Stomach (tissue), 8 donors: ENCODE measurements at regions not wholly inside any gene's neighbourhood (a gene's known extent, or its start where the extent isn't known, plus 50 kb on each side); places are given as distances from the start of the nearest gene placed in this dataset.

Source experiments
- DNase-seq, 2 donors: peaks; one replicate each; pipeline versions ENCODE4 v3.0.0 to v3.0.0-alpha.2; 2013 to 2019
- H3K27ac ChIP-seq, 5 donors: fragments of 200-600 bp in 4 of 5; sonication (generic) in 4 of 5; one replicate each; pipeline ENCODE4 v1.5.1; 2013 to 2019; ENCODE audit warnings: mild to moderate bottlenecking in 1 of 5, moderate library complexity in 1 of 5
- H3K27me3 ChIP-seq, 3 donors: fragments of 200-600 bp; sonication (generic); one replicate each; pipeline ENCODE4 v1.5.1; 2017 to 2019; ENCODE audit warnings: mixed run types in 1 of 3
- H3K36me3 ChIP-seq, 4 donors: fragments of 200-600 bp; sonication (generic); 1 replicate in 3 of 4; 2 replicates in 1 of 4; pipeline ENCODE4 v1.5.1; 2016 to 2019
- H3K4me1 ChIP-seq, 4 donors: fragments of 200-600 bp; sonication (generic); one replicate each; pipeline ENCODE4 v1.5.1; 2016 to 2019
- H3K4me3 ChIP-seq, 4 donors: fragments of 200-600 bp; sonication (generic) in 3 of 4; one replicate each; pipeline ENCODE4 v1.5.1; 2016 to 2019; ENCODE audit warnings: mild to moderate bottlenecking in 1 of 4
- H3K9me3 ChIP-seq, 4 donors: fragments of 200-600 bp; sonication (generic); one replicate each; pipeline ENCODE4 v1.5.1; 2016 to 2019
- CTCF ChIP-seq, 7 experiments: fragments of 450-650 bp in 4 of 7; fragments of 200-600 bp in 3 of 7; sonication (generic) in 3 of 7; IDR thresholded peaks; one replicate each; pipeline ENCODE4 v1.5.1; 2016 to 2019; ENCODE audit warnings: antibody characterized with exemption in 7 of 7, control low read depth in 2 of 7, mild to moderate bottlenecking in 1 of 7
- EP300 ChIP-seq: sonication (generic); formaldehyde crosslinking; IDR thresholded peaks from one replicate; pipeline ENCODE4 v1.6.1; 2017; ENCODE audit warnings: antibody characterized with exemption
- POLR2A ChIP-seq, 4 donors: fragments of 450-650 bp; IDR thresholded peaks; one replicate each; pipeline ENCODE4 v1.6.1; 2016; ENCODE audit warnings: antibody characterized with exemption in 4 of 4, control low read depth in 2 of 4, mild to moderate bottlenecking in 1 of 4, moderate library complexity in 1 of 4
- POLR2AphosphoS5 ChIP-seq, 3 donors: sonication (generic); formaldehyde crosslinking; IDR thresholded peaks; one replicate each; pipeline ENCODE4 v1.6.1; 2016; ENCODE audit warnings: antibody characterized with exemption in 3 of 3
- WGBS, 5 donors: extraction: QIAGEN DNeasy Blood & Tissue Kit in 3 of 5; methylation state at CpG; one replicate each; pipeline versions ENCODE4 v1.1.5 to v1.1.7; 2013 to 2018; 5-methylcytosine and 5-hydroxymethylcytosine counted together
- intact Hi-C: fragments of 100-400 bp; cut with DNase I; formaldehyde crosslinking; loops from one replicate; pipeline ENCODE4 v1.15.1; 2023; ENCODE audit warnings: low total_unique reads
- donor health status: healthy with polysubstance abuse.
- donor health status: Bipolar disorder and iron deficiency.
- donor health status: healthy.

GRCh38 chr12:91940826-91941570, 204.6 kb downstream of the BTG1 start:
- Histone ChIP-seq H3K36me3 (no peaks in the 10 kb centered on the region), H3K27me3 (no peaks in the 10 kb centered on the region), H3K4me1 (no peaks in the 10 kb centered on the region), H3K4me3 (no peak overlapping the region), H3K27ac (no peak overlapping the region), H3K9me3 (no peaks in the 10 kb centered on the region)
- 76 to 90% (median 88%) methylated on average over 1 of the region's 1 CpG for WGBS, 5 donors
- no peak for DNase-seq
- no peak for TF ChIP-seq CTCF (IDR thresholded peaks at IDR 0.05)
- TF ChIP-seq POLR2A (IDR thresholded peaks at IDR 0.05): no peak
- TF ChIP-seq POLR2AphosphoS5 (IDR thresholded peaks at IDR 0.05): no peak
- TF ChIP-seq EP300: no peak
- intact Hi-C loops: no loop called here

DNA sequence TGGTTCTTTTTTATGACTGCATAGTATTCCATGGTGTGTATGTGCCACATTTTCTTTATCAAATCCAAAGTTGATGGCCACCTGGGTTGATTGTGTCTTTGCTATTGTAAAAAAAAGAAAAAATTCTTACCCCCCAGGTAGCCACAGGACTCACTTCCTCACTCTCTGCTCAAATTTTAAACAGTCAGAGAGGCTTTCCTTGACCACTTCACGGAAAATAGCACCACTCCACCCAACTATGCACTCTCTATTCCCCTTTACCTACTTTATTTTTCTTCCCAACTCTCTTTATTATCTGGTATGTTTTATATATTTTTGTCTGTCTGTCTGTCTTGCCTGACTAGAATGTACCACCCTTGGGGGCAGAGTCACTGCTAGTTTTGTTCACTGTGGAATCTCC, 205.3 kb downstream of the BTG1 start:
- 88 to 100% (median 96%) methylated on average over 1 of the region's 1 CpG for WGBS, 5 donors
- H3K4me3 ChIP-seq: no peak overlapping the region
- intact Hi-C loops: no loop called here
- H3K4me1 ChIP-seq: no peaks in the 10 kb centered on the region
- no peaks in the 10 kb centered on the region for H3K27me3 ChIP-seq
- no peaks in the 10 kb centered on the region for H3K9me3 ChIP-seq
- H3K36me3 ChIP-seq: no peaks in the 10 kb centered on the region
- no peak for DNase-seq
- TF ChIP-seq EP300: no peak
- TF ChIP-seq POLR2AphosphoS5 (IDR thresholded peaks at IDR 0.05): no peak
- no peak for TF ChIP-seq POLR2A (IDR thresholded peaks at IDR 0.05)
- TF ChIP-seq CTCF (IDR thresholded peaks at IDR 0.05): no peak
- no peak overlapping the region for H3K27ac ChIP-seq

DNA sequence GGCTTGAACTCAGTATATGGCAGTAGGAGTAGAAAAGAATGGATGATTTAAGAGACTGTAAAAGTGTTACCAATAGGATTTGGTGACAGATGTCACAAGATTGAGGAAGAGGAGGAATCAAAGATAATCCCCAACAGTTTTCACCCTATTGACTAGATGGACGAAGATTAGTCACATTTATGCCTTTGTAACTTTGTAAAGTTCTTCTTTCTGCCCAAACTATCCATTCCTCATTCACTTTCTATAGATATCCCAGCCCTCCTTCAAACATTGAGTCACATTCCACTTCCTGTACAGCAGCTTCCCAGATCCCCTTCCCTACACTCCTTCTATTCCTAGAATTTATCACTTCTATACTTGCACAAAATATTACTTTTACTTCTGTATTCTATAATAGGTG, 207.9 kb downstream of the BTG1 start:
- 84 to 97% (median 95%) methylated on average over 1 of the region's 1 CpG for WGBS, 5 donors

DNA sequence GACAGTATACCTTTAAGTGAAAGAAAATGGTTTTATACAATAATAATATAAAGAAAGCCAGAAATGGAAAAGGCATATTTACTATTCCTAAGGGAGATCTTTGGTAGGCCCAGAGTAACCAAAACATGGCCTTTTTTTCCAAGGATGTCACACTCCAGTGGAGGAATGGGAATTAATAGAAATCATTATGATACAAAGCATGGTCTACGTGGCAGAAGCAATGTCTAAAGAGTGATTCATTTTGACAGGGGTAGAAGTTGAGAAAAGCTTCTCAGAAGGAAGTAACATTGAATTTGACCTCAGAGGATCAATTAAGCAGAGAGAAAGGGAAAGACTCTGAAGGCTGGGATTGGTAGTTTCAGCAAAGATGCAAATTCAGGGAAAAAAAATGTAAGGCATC, 208.6 kb downstream of the BTG1 start:
- Histone ChIP-seq H3K27ac (no peak overlapping the region), H3K36me3 (no peaks in the 10 kb centered on the region), H3K27me3 (no peaks in the 10 kb centered on the region), H3K4me3 (no peak overlapping the region), H3K4me1 (no peaks in the 10 kb centered on the region), H3K9me3 (no peaks in the 10 kb centered on the region)
- TF ChIP-seq CTCF (IDR thresholded peaks at IDR 0.05) (no peak), EP300 (no peak), POLR2AphosphoS5 (IDR thresholded peaks at IDR 0.05) (no peak), POLR2A (IDR thresholded peaks at IDR 0.05) (no peak)
- no peak for DNase-seq
- WGBS, 5 donors: 83 to 96% (median 85%) methylated on average over 1 of the region's 1 CpG
- intact Hi-C loops: no loop called here

More for the DNA sequence above, 207.9 kb downstream of the BTG1 start:
- H3K36me3 ChIP-seq: no peaks in the 10 kb centered on the region
- no peaks in the 10 kb centered on the region for H3K4me1 ChIP-seq
- H3K9me3 ChIP-seq: no peaks in the 10 kb centered on the region
- no peak overlapping the region for H3K4me3 ChIP-seq
- DNase-seq: no peak
- intact Hi-C loops: no loop called here
- no peak overlapping the region for H3K27ac ChIP-seq
- TF ChIP-seq EP300: no peak
- no peak for TF ChIP-seq POLR2AphosphoS5 (IDR thresholded peaks at IDR 0.05)
- TF ChIP-seq POLR2A (IDR thresholded peaks at IDR 0.05): no peak
- no peak for TF ChIP-seq CTCF (IDR thresholded peaks at IDR 0.05)
- H3K27me3 ChIP-seq: no peaks in the 10 kb centered on the region
